Left lung (tissue), 4 donors: ENCODE measurements at regions not wholly inside any gene's neighbourhood (a gene's known extent, or its start where the extent isn't known, plus 50 kb on each side); places are given as distances from the start of the nearest gene placed in this dataset.
"Not testable (repeated sequence)": the region's sequence is repeated elsewhere in the genome, so short reads cannot be mapped to it uniquely, and the experiment has no call there.

Experiments
- ATAC-seq: fragments of 200-7000 bp; cut with Tn5 transposase; one replicate; pipeline ENCODE4 v1.9.1; 2020; ENCODE audit warnings: moderate library complexity
- DNase-seq, 4 donors: peaks; one replicate each; pipeline ENCODE4 v3.0.0-alpha.2; 2013 to 2020
- H3K27ac ChIP-seq, 2 donors: fragments of 200-600 bp; sonication (generic) in 1 of 2; one replicate each; pipeline versions ENCODE4 v1.5.0 to v1.8.0; 2020 to 2021
- H3K27me3 ChIP-seq, 2 donors: fragments of 200-600 bp; sonication (generic) in 1 of 2; one replicate each; pipeline versions ENCODE4 v1.5.0 to v1.8.0; 2020 to 2021
- H3K36me3 ChIP-seq, 2 donors: fragments of 200-600 bp; sonication (generic) in 1 of 2; one replicate each; pipeline versions ENCODE4 v1.5.0 to v1.8.0; 2020 to 2021
- H3K4me1 ChIP-seq, 2 donors: fragments of 200-600 bp; one replicate each; pipeline ENCODE4 v1.8.0; 2021
- H3K4me3 ChIP-seq, 2 donors: fragments of 200-600 bp; sonication (generic) in 1 of 2; one replicate each; pipeline versions ENCODE4 v1.5.0 to v1.8.0; 2020 to 2021; ENCODE audit warnings: mild to moderate bottlenecking in 1 of 2
- H3K9me3 ChIP-seq, 2 donors: fragments of 200-600 bp; sonication (generic) in 1 of 2; one replicate each; pipeline versions ENCODE4 v1.5.0 to v1.8.0; 2020 to 2021
- intact Hi-C, 2 donors: fragments of 100-400 bp; cut with DNase I; formaldehyde crosslinking; loops; one replicate each; pipeline versions ENCODE4 v1.11.2 to v1.14.2; 2022
- TF ChIP-seq, protein P1 (sequence below), 2 donors: fragments of 200-600 bp; sonication (generic) in 1 of 2; IDR thresholded peaks; one replicate each; pipeline versions ENCODE4 v1.5.0 to v1.8.0; 2021; ENCODE audit warnings: antibody characterized with exemption in 2 of 2
- donor health status: DM: no; HTN: yes; CAD: no.
- donor health status: DM: no; HTN: no; CAD: no.

DNA sequence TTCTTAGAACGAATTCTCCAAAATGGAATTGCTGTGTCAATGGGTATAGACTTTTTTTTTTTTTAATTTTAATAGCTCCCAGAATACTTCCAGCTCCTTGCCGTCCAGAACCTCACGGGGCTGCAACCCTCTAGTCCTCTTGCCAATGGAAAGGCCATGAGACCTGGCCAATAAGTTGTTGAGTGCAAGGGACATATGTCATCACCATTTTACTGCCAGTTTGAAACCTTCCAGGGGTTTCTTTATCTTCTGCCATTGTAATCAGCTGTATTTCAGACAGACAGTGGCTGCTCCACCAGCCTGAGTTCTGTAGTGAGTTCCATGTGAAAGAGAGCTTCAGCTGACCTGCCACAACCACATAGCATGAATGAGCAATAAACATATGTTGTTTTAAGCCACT lies 95.0 kb upstream of the PTPRG start:
- Histone ChIP-seq H3K36me3 (no peaks in the 10 kb centered on the region), H3K9me3 (no peaks in the 10 kb centered on the region), H3K4me1 (no peaks in the 10 kb centered on the region), H3K4me3 (no peak overlapping the region), H3K27ac (no peak overlapping the region), H3K27me3 (no peaks in the 10 kb centered on the region)
- intact Hi-C loops: no loop called here
- TF ChIP-seq, protein P1, sequence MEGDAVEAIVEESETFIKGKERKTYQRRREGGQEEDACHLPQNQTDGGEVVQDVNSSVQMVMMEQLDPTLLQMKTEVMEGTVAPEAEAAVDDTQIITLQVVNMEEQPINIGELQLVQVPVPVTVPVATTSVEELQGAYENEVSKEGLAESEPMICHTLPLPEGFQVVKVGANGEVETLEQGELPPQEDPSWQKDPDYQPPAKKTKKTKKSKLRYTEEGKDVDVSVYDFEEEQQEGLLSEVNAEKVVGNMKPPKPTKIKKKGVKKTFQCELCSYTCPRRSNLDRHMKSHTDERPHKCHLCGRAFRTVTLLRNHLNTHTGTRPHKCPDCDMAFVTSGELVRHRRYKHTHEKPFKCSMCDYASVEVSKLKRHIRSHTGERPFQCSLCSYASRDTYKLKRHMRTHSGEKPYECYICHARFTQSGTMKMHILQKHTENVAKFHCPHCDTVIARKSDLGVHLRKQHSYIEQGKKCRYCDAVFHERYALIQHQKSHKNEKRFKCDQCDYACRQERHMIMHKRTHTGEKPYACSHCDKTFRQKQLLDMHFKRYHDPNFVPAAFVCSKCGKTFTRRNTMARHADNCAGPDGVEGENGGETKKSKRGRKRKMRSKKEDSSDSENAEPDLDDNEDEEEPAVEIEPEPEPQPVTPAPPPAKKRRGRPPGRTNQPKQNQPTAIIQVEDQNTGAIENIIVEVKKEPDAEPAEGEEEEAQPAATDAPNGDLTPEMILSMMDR (IDR thresholded peaks at IDR 0.05): no peak
- ATAC-seq: no peak
- DNase-seq: no peak

DNA sequence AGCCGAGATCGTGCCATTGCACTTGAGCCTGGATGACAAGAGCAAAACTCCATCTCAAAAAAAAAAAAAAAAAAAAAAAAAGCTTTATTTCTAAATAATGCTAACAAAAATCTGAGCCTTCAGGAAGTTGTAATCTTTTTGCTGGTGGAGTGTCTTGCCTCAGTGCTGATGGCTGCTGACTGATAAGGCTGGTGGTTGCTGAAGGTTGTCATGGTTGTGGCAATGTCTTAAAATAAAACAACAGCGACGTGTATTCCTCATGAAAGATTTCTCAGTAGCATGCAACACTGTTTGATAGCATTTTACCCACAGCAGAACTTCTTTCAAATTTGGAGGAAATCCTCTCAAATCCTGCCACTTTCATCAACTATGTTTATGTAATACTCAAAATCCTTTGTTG lies 77.4 kb upstream of the PTPRG start:
- Histone ChIP-seq H3K4me1 (no peaks in the 10 kb centered on the region), H3K27me3 (no peaks in the 10 kb centered on the region), H3K27ac (no peak overlapping the region), H3K36me3 (no peaks in the 10 kb centered on the region), H3K9me3 (no peaks in the 10 kb centered on the region), H3K4me3 (no peak overlapping the region)
- ATAC-seq (no peak), DNase-seq (no peak)
- TF ChIP-seq, protein P1 (IDR thresholded peaks at IDR 0.05): no peak
- intact Hi-C loops: no loop called here

DNA sequence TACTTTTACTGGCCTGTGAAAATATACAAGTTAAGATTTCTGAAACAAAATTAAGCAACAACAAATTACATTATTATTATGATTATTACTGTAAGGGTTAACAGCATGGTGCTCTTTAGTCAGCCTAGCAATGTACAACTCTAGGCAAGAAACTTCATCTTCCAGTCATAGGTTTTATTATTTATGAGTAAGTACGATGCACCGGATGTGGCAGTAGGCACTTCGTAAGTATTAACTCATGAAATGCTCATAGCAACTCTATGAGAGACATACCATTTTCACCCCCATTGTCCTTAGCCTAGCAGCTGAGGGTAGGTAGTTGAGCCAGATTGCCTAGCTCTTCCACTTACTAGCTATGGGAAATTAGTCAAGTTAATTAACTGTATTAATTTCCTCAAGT lies 68.0 kb upstream of the PTPRG start:
- intact Hi-C loops: no loop called here
- H3K27me3 ChIP-seq: no peaks in the 10 kb centered on the region
- H3K36me3 ChIP-seq: no peaks in the 10 kb centered on the region
- no peak for DNase-seq
- no peaks in the 10 kb centered on the region for H3K4me1 ChIP-seq
- no peak for ATAC-seq
- TF ChIP-seq, protein P1 (IDR thresholded peaks at IDR 0.05): no peak
- no peaks in the 10 kb centered on the region for H3K9me3 ChIP-seq
- H3K27ac ChIP-seq: no peak overlapping the region
- H3K4me3 ChIP-seq: no peak overlapping the region

DNA sequence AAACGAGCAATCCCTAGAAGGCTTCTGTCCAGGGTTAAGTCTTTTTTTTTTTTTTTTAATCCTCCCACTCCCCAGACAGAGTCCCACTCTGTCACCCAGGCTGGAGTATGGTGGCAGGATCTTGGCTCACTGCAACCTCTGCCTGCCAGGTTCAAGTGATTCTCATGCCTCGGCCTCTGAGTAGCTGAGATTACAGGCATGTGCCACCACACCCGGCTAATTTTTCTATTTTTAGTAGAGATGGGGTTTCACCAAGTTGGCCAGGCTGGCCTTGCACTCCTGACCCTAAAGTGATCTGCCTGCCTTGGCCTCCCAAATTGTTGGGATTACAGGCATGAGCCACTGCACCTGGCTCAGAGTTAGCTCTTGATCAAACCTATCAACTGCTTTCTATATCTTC lies 67.1 kb upstream of the PTPRG start:
- H3K4me3 ChIP-seq, H3K27ac ChIP-seq, H3K9me3 ChIP-seq, ATAC-seq, H3K27me3 ChIP-seq, H3K4me1 ChIP-seq, intact Hi-C loops, H3K36me3 ChIP-seq: not testable (repeated sequence)
- DNase-seq: peak in 1 of 4 donors; percentile 12

DNA sequence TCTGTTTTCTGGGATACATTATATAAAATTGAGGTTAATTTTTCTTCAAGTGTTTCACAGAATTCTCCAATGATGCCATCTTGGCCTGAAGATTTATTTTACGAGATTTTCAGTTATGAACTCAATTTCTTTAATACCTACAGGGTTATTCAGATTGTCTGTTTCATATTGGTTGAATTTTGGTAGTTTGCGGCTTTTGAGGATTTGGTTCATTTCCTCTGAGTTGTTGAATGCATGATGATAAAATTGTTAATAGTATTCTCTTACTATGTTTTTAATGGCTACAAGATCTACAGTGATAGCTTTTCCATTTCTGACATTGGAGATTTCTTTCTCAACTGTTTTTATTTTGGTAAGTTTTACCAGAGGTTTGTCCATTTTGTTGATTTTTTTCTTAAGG lies 63.9 kb upstream of the PTPRG start:
- no peaks in the 10 kb centered on the region for H3K4me1 ChIP-seq
- no peak for DNase-seq
- H3K9me3 ChIP-seq: peaks cover 0 to 10% of the 10 kb centered on the region in 2 donors
- no peaks in the 10 kb centered on the region for H3K36me3 ChIP-seq
- TF ChIP-seq, protein P1 (IDR thresholded peaks at IDR 0.05): no peak
- intact Hi-C loops: no loop called here
- no peaks in the 10 kb centered on the region for H3K27me3 ChIP-seq
- no peak overlapping the region for H3K4me3 ChIP-seq
- no peak for ATAC-seq
- H3K27ac ChIP-seq: no peak overlapping the region

DNA sequence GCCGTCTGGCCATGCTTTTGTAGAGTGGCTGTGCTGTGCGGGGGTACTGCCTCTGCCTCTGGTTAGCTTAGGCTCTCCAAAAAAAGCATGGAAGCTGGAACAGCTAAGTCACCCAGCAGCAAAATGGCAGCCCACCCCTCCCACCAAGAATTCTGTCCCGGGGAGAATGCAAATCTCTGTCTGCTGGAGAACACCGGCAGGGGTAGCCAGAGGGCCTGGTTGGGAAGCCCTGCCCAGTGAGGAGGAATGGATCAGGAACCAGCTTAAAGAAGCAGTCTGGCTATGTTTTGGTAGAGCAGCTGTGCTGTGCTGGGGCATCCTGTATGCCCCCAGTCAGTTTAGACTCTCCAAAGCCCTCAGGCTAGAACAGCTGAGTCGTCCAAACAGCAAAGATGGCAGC lies 56.2 kb upstream of the PTPRG start:
- H3K27ac ChIP-seq: no peak overlapping the region
- H3K4me1 ChIP-seq: no peaks in the 10 kb centered on the region
- ATAC-seq: no peak
- TF ChIP-seq, protein P1 (IDR thresholded peaks at IDR 0.05): no peak
- H3K4me3 ChIP-seq: no peak overlapping the region
- no peak for DNase-seq
- no peaks in the 10 kb centered on the region for H3K27me3 ChIP-seq
- intact Hi-C loops: no loop called here
- H3K36me3 ChIP-seq: no peaks in the 10 kb centered on the region
- H3K9me3 ChIP-seq: peaks cover 0 to 21% of the 10 kb centered on the region in 2 donors
